IPS DF 19.7 (cell line): ENCODE measurements at regions not wholly inside any gene's neighbourhood (a gene's known extent, or its start where the extent isn't known, plus 50 kb on each side); places are given as distances from the start of the nearest gene placed in this dataset.
A peak's percentile ranks its signal among the peaks of the same experiment; 100 is the strongest.

Experiments used
- DNase-seq: peaks from one replicate; pipeline ENCODE4 v3.0.0-alpha.2; 2013; ENCODE audit warnings: low read depth, low spot score

GRCh38 chr11:123304828-123305466, 109.9 kb upstream of the CLMP start:
- DNase-seq = no peak

DNA sequence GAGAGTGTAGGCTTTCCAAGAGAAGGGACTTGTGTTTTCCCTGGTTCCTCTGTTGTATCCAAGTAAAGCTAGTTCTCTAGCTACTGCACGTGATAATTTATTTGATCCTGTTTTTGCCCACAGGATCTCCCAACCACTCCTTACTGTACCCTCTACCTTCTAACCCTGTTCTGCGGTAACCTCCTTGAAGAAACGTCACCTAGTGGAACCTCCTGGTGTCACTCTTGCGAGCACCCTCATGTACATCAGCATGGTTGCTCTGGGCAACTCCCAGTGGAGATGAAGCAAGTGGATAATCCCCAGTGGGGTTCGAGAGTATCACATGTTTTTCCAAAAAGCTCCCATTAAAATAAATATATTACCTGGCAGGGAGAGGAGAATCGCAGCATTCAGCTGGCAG, 108.9 kb upstream of the CLMP start:
- no peak for DNase-seq

DNA sequence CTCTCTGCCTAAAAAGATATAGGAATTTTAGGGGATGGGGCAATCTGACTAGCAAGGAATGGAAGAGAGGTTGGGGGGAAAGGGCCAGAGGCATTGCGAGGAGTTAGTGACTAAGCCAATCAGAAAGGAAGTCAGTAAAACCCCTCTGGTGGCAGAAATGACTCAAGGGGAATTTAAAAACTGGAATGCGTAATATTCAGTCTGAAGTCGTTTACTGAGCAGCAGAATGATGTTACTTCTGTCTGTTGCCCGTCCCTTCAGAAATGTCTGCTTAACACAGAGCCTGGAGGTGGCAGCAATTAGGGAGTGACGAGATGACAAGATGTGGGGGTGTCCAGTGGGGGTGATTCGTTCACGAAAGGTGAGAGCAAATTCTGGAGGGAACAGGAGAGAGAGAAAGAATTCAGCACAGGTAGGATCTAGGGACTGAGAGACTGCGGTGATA, 107.7 kb upstream of the CLMP start:
- no peak for DNase-seq

GRCh38 chr11:123301696-123302400, 106.8 kb upstream of the CLMP start:
- no peak for DNase-seq

- DNase-seq = no peak
Measured at GRCh38 chr11:123301013-123301591, 106.1 kb upstream of the CLMP start.

DNA sequence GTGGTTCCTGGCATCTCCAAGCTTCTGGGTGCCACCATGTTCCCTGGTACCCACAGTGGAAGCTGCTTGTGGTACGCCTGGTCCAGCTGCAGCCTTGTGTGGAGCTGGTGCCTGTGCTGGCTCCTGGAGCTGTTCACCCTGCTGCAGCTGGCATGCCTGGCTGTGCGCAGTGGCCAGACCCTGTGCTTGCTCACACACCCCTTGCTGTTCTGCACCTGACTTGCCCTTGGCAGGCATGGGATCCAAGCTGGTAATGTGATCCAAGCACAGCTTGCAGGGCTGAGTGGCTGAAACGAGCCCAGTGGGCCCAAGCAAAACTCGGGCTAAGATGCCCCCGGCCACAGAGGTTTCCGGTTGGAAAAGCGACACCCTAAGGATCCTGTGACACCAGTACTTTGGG, 104.7 kb upstream of the CLMP start:
- DNase-seq = no peak

DNA sequence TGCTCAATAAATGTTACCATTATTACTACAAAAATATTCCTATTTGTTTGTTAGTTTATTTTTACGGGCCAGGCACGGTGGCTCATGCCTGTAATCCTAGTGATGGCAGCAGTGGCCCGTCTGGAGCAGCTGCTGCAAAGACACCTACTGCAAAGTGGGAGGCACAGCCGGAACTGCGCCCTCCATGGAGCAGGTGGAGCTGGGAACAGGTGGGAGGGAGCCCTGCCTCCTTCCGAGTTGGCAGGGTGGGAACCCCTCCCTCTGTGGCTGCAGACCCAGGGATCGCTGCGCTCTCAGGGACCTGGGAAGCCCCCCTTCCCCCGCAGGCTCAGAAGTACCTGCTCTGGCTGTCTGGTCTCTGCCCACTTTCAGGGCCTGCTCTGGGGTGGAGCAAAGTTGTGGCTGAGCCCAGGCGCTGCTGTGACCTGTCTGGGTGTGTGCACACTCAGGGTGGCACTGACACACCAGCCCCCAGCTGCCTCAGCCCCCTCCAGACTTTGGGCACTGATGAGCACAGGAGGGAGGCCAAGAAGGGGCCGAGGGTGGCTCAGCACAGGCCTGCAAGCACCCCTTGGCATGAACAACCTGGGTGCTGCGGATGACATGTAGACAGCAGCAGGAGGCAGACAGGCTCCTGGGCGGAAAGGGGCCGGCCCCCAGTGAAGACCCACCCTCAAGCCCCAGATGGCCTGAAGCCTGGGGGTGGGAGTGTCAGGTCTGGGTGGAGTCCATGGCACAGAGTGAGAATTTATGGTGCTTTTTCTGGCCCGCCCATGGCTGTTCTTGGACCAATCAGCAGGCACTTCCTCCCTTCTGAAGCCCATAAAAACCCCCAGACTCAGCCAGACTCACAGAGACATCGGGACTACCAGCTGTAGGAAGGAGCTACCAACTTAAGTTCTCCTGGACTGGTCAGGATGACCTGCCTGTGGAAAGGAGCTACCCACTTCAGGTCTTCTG, 103.7 kb upstream of the CLMP start:
- no peak for DNase-seq

- no peak for DNase-seq
Measured at GRCh38 chr11:123292647-123293046, 97.6 kb upstream of the CLMP start.

DNA sequence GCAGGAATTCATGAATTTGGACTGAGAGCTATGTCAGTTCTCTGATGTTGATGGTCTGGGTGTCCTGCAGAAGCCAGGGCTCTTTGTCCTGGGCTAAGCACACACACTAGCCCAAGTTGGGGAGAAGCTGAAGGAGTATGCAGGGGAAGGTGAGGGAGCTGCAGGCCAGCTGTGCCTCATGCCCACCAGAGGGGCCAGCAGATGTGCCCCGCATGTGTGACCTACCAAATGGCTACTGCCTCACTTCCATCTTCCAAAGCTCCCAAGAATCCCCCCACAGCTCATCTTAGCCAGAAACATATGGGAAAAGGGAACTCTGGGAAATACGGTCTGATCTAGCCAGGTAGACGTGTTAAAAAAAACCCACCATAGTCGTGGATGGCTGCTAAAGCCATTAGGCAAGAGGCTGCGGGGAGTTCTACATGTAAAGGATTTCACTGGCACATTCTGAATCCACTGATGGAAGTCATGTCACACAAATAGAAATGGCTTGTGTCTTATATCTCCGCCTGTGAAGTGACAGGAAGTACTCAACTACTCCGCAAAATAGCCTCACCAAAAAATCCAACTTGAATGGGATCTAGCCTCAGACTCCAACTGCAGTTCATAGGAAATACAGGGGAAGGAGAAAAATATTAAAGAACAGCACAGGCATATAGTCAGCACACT, 96.3 kb upstream of the CLMP start:
- no peak for DNase-seq

DNA sequence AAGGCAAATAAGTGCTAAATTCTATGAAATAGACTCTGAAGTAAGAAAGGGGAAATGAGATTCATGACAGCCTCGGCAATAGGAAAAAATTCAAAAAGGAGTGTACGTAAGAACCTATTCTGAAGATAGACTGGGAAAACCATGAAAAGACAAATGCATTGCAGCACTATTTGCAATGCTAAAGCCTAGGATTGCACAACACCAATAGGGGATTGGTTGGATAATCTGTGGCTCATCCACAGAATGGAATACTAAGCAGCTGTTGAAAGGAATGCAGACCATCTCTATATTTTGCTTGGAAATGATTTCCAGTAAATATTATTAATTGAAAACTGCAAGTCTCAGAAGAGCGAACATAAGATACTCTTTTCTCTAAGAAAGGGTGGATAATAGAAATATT, 91.7 kb upstream of the CLMP start:
- DNase-seq = no peak

GRCh38 chr11:123286255-123286654, 91.2 kb upstream of the CLMP start:
- no peak for DNase-seq

GRCh38 chr11:123284454-123284853, 89.4 kb upstream of the CLMP start:
- DNase-seq = no peak

- no peak for DNase-seq
Measured at GRCh38 chr11:123282597-123282996, 87.5 kb upstream of the CLMP start.

- no peak for DNase-seq
Measured at GRCh38 chr11:123273616-123274015, 78.6 kb upstream of the CLMP start.

- DNase-seq = no peak
Measured at GRCh38 chr11:123272565-123272964, 77.5 kb upstream of the CLMP start.

DNA sequence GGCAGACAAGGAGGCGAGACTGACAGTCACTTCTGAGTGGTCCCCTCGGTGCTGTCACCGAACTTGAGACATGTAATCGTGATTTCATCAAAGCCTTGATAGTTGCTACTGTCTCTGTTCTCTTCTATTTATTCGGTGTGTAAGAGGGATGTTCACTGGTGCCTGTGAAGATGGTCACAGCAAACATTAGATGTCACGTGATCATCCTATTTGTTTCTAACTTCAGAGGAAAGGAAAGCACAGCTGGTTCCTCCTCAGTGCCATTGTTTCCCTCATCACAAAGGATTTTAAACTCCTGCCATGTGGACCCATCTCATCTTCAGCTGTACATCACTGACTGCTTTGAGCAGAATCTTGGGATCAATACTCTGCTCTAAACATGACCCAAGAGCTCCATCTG, 73.1 kb upstream of the CLMP start:
- DNase-seq = no peak

DNA sequence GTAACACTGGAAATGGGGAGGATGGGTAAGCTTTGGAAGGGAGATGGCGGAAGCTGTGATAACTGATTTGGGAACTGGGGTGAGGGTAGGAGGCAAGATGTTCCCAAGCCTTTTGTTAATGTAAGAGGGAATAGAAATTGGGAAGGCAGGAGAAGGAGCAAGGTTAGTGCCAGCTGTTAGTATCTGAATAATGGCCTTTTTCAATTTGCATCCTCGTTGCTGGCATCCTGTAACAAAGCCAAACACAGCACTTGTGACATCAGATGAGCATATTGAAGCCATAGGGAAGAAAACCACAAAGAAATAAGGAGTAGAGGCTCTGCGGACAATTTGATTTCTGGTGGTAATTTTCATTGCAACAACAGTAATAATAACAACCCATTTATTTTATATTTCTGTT, 70.9 kb upstream of the CLMP start:
- DNase-seq = no peak

DNA sequence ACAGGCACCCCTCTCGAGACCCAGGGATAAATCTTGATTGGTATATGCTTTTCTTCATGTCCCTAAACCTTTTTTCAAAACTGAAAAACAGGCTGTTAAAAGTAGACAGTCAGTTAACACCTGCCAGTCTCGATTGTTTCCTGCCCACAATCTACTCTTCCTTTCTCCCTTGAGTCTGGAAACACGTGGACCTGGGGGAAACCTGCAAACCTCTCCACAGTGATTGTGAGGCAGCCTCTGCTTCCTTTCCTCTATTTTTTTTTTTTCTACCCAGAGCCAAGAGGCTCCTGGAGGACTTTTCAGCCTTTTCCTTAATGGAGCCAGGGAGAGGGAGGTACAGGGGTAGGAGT, 69.4 kb upstream of the CLMP start:
- no peak for DNase-seq

- DNase-seq = peak; percentile 48
Measured at GRCh38 chr11:123261345-123262106, 66.5 kb upstream of the CLMP start.

DNA sequence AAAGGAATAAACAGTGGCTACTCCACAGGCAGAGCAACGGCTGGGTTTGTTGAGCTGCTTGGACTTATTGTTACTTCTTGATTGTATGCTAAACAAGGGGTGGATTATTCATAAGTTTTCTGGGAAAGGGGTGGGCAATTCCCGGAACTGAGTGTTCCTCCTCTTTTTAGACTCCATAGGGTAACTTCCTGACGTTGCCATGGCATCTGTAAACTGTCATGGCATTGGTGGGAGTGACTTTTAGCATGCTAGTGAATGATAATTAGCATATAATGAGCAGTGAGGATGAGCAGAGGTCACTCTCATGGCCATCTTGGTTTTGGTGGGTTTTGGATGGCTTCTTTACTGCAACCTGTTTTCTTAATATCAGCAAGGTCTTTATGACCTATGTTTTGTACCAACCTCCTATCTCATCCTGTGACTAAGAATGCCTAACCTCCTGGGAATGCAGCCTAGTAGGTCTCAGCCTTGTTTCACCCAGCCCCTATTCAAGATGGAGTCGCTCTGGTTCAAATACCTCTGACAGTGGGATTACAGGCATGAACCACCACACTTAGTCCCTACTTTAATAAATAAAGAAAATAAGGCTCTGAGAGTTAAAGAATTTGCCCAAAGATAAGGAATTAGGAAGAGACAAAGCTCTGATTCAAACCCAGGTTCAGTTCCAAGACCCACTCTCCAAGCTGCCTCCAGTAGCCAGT, 65.6 kb upstream of the CLMP start:
- DNase-seq = no peak
